Stimulated activated CD8-positive, alpha-beta memory T cell treated with anti-CD3 and anti-CD28 coated beads, Interleukin-7, amount 100 ng/mL, for 48 hours (primary cell): ENCODE measurements at regions not wholly inside any gene's neighbourhood (a gene's known extent, or its start where the extent isn't known, plus 50 kb on each side); places are given as distances from the start of the nearest gene placed in this dataset.
"Not testable (repeated sequence)": the region's sequence is repeated elsewhere in the genome, so short reads cannot be mapped to it uniquely, and the experiment has no call there.

Source experiments
- DNase-seq, 2 donors: peaks; one replicate each; pipeline ENCODE4 v3.0.0-alpha.2; 2020; ENCODE audit warnings: low read depth in 1 of 2; ENCODE audit errors: extremely low read depth in 1 of 2

- DNase-seq: no peak
Measured at GRCh38 chr16:26386096-26386495, 680.6 kb upstream of the C16orf82 start.

GRCh38 chr16:26391833-26392232 lies 674.9 kb upstream of the C16orf82 start:
- no peak for DNase-seq

DNA sequence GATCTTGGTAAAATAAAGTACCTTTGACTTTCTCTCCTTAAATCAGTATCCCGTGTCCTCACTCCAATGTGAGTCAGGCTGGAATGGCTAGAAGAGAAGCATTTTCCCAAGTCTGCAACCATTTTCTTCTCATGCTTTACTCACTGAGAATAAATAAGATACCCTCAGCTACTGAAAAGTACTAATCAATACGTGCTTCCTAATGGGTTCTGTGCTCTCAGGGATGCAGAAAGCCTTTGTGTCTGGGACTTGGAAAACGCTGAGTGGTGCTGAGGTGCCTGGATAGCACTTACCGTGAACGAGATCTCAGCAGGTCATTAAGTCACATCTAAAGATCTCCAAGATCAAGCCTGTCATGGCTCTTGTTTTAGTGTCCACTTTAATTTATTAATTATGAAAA lies 672.3 kb upstream of the C16orf82 start:
- DNase-seq: no peak

DNA sequence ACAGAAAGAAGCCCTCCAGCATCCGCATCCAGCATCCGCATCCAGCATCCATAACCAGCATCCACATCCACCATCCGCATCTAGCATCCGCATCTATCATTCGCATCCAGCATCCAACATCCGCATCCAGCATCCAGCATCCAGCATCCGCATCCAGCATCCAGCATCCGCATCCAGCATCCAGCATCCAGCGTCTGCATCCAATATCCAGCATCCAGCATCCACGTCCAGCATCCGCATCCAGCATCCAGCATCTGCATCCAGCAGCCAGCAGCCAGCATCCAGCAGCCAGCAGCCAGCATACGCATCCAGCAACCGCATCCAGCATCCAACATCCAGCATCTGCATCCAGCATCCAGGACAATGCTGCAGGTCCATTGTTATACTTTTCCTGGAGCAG lies 671.0 kb upstream of the C16orf82 start:
- DNase-seq: no peak

GRCh38 chr16:26396511-26397235 lies 670.1 kb upstream of the C16orf82 start:
- no peak for DNase-seq

DNA sequence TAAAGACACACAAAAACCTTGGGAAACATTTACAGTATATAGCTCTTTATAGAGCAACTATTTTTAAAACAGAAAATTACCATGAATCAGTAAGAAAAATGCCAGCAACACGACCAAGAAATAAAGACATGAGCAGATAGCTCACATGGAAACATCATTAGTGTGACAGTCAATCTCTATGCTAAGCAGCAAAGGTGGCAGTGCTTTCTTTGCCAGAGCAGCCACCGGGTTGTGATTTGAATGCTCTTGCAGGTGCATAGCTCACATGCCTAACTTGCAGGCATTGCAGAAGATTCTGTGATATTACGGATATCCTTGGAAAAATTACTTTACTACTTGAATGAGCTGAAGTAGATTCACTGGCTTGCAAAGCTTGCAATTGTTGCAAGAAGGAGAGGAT lies 652.9 kb upstream of the C16orf82 start:
- no peak for DNase-seq

GRCh38 chr16:26419458-26419857 lies 647.3 kb upstream of the C16orf82 start:
- DNase-seq: not testable (repeated sequence)

- no peak for DNase-seq
Measured at GRCh38 chr16:26430618-26431017, 636.1 kb upstream of the C16orf82 start.

DNA sequence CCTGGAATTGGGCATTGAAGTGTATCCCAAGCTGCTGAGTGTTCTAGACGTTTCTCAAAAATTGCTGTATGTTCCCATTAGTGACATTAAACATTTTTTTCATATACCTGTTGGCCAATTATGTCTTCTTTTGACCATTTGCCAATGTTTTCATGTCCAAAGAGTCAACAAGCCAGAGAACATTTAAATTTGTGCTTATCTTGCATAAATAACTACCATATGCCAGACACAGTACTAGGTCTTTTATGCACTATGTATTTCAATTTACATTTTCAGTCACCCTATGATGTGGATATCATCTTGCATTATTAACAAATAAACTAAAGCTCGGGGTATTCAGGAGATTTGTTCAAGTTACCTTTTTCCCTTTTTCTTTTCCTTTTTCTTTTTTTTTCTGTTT lies 632.9 kb upstream of the C16orf82 start:
- no peak for DNase-seq

- no peak for DNase-seq
Measured at GRCh38 chr16:26441178-26441577, 625.5 kb upstream of the C16orf82 start.

GRCh38 chr16:26442321-26442720 lies 624.4 kb upstream of the C16orf82 start:
- DNase-seq: no peak

DNA sequence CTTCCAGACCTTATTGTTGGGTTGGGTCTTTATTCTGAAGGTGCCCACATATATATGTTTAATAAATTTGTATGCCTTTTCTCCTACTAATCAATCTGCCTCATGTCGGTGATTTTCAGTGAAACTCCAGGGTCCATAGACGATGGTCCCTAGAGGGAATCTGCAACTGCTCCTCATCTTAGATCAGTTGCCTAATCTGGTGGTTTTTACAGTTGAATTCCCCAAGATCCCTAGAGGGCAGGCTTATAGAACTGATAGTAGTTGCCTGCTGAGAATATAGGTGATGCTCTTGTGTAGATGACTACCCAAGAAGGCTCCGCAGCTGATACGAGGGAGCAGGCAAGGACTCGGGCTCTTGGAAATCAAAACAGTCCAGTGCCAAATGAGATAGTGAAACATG lies 619.2 kb upstream of the C16orf82 start:
- no peak for DNase-seq

DNA sequence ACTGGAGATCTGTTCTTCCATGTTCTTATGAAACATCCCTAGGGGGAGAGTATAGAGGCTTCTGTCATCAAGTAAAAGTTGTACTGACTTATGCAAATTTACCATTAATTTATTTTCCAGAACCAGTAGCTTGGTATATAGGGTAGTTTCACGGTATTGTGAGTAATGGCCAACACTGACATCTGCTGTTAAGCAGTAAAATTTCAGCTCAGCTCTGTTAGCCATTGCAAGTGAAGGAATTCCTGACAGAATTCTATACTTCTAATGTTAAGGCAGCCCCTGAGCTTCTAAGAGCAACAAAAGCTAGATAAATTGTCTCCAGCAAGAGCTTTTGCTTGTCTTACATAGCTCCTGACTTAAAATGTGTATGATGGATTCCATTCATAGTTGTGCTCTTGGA lies 613.5 kb upstream of the C16orf82 start:
- no peak for DNase-seq

DNA sequence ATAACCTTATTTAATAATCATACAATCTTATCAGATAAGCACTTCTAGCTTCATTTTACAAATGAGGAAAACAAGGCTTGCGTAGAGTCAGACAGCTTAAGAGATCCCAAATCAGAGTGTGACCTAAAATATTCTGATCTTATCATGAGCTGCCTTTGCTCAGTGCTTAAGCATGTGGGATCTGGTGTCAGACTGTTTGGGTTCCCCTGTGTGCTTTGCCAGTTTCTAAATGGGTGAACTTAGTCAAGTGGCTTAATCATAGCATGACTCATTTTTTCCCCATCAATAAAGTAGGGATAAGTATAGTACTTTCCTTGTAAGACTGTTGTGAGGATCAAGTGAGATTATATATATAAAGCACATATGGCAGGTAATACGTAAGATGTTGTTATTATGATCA lies 612.6 kb upstream of the C16orf82 start:
- no peak for DNase-seq

DNA sequence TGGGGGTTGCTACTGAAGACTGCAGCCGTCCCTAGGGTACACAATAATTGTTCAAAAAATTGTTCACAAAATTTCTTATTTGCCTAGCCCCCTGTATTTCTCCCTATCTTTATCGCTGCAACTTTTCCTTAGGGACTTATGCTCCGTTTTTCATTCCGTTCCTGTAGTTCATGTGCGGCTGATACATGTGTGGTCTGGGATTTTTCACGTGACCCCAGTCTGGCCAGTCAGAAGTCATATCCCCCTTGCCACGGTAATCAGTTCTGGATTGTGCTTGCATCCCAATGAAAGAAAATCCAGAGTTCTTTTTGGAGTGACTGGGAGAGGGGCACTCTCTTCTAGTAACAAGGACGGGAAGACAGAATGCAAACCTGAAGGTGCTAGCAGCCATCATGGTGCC lies 610.7 kb upstream of the C16orf82 start:
- no peak for DNase-seq

DNA sequence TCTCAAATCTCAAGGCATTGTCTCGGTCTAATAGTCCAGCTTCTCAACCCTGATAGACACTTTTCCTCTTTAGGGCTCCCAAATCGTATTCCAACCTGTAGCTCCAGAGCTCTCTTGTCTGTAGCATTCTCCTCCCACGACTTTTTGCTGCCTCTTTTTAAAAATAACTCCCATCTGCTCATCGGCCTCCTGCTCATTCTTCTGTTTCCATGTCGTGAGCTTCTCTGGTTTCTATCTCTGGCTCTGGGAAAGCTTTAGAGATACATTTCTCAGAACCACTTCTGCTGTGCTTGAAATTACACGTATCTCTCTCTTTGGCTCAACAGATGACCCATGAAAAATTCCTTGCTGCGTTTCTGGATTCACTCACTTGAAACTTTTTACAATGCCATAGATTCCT lies 609.6 kb upstream of the C16orf82 start:
- no peak for DNase-seq

- DNase-seq: no peak
Measured at GRCh38 chr16:26457882-26458281, 608.8 kb upstream of the C16orf82 start.

DNA sequence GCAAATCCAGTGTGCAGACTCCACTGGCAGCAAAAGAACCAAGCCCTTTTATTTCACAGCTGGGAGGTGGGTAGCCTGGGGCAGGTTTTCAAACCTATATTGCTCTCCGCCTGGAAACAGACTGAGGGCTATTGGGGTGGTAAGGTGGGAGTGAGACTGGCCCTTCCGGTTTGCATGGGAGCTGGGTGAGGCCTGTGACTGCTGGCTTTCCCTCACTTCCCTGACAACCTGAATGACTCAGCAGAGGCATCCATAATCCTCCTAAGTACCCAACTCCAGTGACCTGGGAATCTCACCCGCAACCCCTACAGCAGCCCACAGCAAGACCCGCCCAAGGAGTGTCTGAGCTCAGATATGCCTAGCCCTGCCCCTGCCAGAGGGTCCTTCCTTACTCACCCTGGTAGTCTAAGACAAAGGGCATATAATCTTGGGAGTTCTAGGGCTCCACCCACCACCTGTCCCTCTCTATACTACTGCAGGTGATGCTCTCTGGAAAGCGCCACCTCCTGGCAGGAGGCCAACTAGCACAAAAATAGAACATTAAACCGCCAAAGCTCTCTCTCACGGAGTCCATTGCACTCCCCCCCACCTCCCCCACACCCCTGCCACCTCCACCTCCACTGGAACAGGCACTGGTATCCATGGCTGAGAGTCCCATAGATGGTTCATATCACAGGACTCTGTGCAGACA lies 602.0 kb upstream of the C16orf82 start:
- DNase-seq: no peak

- DNase-seq: not testable (repeated sequence)
Measured at GRCh38 chr16:26474405-26474804, 592.3 kb upstream of the C16orf82 start.

GRCh38 chr16:26475596-26475995 lies 591.1 kb upstream of the C16orf82 start:
- DNase-seq: no peak

DNA sequence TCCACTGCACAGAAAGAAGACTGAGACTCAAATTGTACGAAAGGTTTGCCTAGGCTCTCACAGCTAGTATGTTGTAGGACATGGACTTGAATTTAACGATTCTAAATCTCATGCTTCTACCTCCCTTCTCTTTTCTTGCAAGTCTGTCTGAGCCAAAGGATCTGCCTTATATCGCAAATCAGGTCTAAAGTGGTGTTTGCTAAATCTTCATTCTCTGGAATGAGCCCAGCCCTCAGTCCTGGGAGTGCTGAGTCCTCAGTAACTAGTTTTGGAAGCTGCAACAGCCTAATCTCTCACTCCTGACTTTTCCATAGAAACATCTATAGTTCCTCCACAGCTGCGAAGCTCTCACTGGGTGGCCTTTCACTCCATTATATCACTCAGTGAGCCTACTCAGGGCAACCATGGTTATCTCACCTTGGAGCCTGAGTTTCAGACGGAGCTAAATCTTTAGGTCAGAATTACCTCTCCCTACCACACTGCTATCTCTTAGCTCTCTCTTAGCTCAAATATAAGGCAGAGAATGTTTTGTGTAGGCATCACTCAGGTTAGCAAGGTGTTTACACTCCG lies 575.5 kb upstream of the C16orf82 start:
- no peak for DNase-seq

GRCh38 chr16:26491962-26492361 lies 574.8 kb upstream of the C16orf82 start:
- DNase-seq: no peak
